HepG2 (cell line): ENCODE measurements at regions not wholly inside any gene's neighbourhood (a gene's known extent, or its start where the extent isn't known, plus 50 kb on each side); places are given as distances from the start of the nearest gene placed in this dataset.

ENCODE experiments used
- ATAC-seq: fragments of 200-7000 bp; cut with Tn5 transposase; 3 replicates; pipeline ENCODE4 v1.9.1; 2020; ENCODE audit warnings: mild to moderate bottlenecking, moderate library complexity
- BruUV-seq: library from RNA; stranded (reverse); fragments of 400-500 nt; replicated peaks from 2 replicates; lab custom pipeline; 2021; lab: Mats Ljungman, UMichigan
- CTCF ChIA-PET: fragments of 300-600 bp; formaldehyde crosslinking; extraction: SDS; loops from one replicate; lab custom pipeline; 2021; ENCODE audit warnings: low total read pairs, inconsistent platforms, low intra/inter-chr PET ratio; lab: Yijun Ruan, JAX
- POLR2A ChIA-PET: fragments of 350-600 bp; sonication (Branson Sonifier 250); formaldehyde crosslinking; loops from one replicate; lab custom pipeline; 2020; ENCODE audit warnings: antibody characterized with exemption, inconsistent platforms; lab: Yijun Ruan, JAX
- DNase-seq: peaks from one replicate; pipeline ENCODE4 v3.0.0-alpha.2; 2015; ENCODE audit warnings: low spot score
- FAIRE-seq: peaks from 3 replicates; lab custom pipeline; 2011; peaks lifted over from hg19 to GRCh38; lab: Jason Lieb, UNC
- H2AFZ ChIP-seq: one replicate; pipeline ENCODE4 v1.6.1; 2011; ENCODE audit warnings: low read length, inconsistent platforms
- H3K27ac ChIP-seq: fragments of 300-600 bp; 3 replicates; pipeline ENCODE4 v1.8.0; 2011; ENCODE audit warnings: mixed run types, mild to moderate bottlenecking, mixed read lengths, low read length, inconsistent platforms; ENCODE audit not compliant: insufficient read depth; ENCODE audit errors: extremely low read length
- H3K27me3 ChIP-seq, 2 experiments: fragments of 200-600 bp in 1 of 2; 2 replicates in 1 of 2; 3 replicates in 1 of 2; pipeline versions ENCODE4 v1.6.0 to v1.8.0; 2011; ENCODE audit warnings: low read length in 2 of 2, mild to moderate bottlenecking in 2 of 2, moderate library complexity in 2 of 2, inconsistent platforms in 1 of 2; ENCODE audit not compliant: insufficient read depth in 2 of 2, control insufficient read depth in 1 of 2
- H3K36me3 ChIP-seq, 2 experiments: fragments of 200-600 bp in 1 of 2; replicated peaks in 1 of 2; 2 replicates in 1 of 2; 3 replicates in 1 of 2; pipeline versions ENCODE4 v1.5.1 to v1.8.0; 2011; ENCODE audit warnings: low read length in 2 of 2, inconsistent platforms in 1 of 2; ENCODE audit not compliant: insufficient read depth in 2 of 2, control insufficient read depth in 1 of 2
- H3K4me1 ChIP-seq: 2 replicates; pipeline ENCODE4 v1.5.1; 2012; ENCODE audit warnings: low read length, inconsistent platforms; ENCODE audit not compliant: insufficient read depth
- H3K4me2 ChIP-seq: 2 replicates; pipeline ENCODE4 v1.6.0; 2011; ENCODE audit warnings: low read depth, low read length, inconsistent platforms
- H3K4me3 ChIP-seq, 3 experiments: fragments of 200-600 bp in 1 of 3; sonication (generic), shearing (Covaris generic) in 1 of 3; replicated peaks in 1 of 3; 2 replicates each; pipeline ENCODE4 v1.5.1; 2011 to 2016; ENCODE audit warnings: low read length in 3 of 3, inconsistent platforms in 2 of 3, low read depth in 2 of 3, mild to moderate bottlenecking in 2 of 3, control low read depth in 1 of 3, mixed read lengths in 1 of 3; ENCODE audit not compliant: insufficient read depth in 1 of 3
- H3K79me2 ChIP-seq: one replicate; pipeline ENCODE4 v1.6.1; 2011; ENCODE audit warnings: low read length, inconsistent platforms; ENCODE audit not compliant: insufficient read depth
- H3K9ac ChIP-seq: 2 replicates; pipeline ENCODE4 v1.6.0; 2011; ENCODE audit warnings: mild to moderate bottlenecking, low read depth, low read length, inconsistent platforms; ENCODE audit not compliant: insufficient read depth
- H3K9me3 ChIP-seq: 2 replicates; pipeline ENCODE4 v1.5.1; 2012; ENCODE audit warnings: mild to moderate bottlenecking, low read length
- H4K20me1 ChIP-seq: 2 replicates; pipeline ENCODE4 v1.6.0; 2011; ENCODE audit warnings: inconsistent platforms, mild to moderate bottlenecking, low read length, moderate library complexity; ENCODE audit not compliant: insufficient read depth
- KLF6 ChIP-seq: IDR thresholded peaks from 2 replicates; pipeline ENCODE4 v1.8.0; 2016; ENCODE audit warnings: missing biosample characterization, missing genetic modification reagents
- NRL ChIP-seq: sonication (generic); formaldehyde crosslinking; IDR thresholded peaks from 2 replicates; pipeline ENCODE4 v1.5.0; 2020; ENCODE audit warnings: missing genetic modification reagents, mild to moderate bottlenecking, moderate library complexity, borderline replicate concordance
- ONECUT2 ChIP-seq: sonication (generic); formaldehyde crosslinking; IDR thresholded peaks from 2 replicates; pipeline ENCODE4 v1.4.0; 2020; ENCODE audit warnings: missing genetic modification reagents
- ZBTB3 ChIP-seq: sonication (generic); formaldehyde crosslinking; IDR thresholded peaks from 2 replicates; pipeline ENCODE4 v1.4.0; 2020; ENCODE audit warnings: low read depth, mild to moderate bottlenecking, moderate library complexity, missing genetic modification reagents, borderline replicate concordance
- ZNF543 ChIP-seq: sonication (generic); formaldehyde crosslinking; IDR thresholded peaks from 2 replicates; pipeline ENCODE4 v1.4.0; 2020; ENCODE audit warnings: mild to moderate bottlenecking, missing genetic modification reagents
- ZNF652 ChIP-seq: IDR thresholded peaks from 2 replicates; pipeline ENCODE4 v1.6.1; 2016; ENCODE audit warnings: low read depth, borderline replicate concordance
- ZNF709 ChIP-seq: sonication (generic); formaldehyde crosslinking; IDR thresholded peaks from 2 replicates; pipeline ENCODE4 v1.5.0; 2020; ENCODE audit warnings: mild to moderate bottlenecking, missing genetic modification reagents
- WGBS: methylation state at CpG from one replicate; pipeline ENCODE4 v1.1.6; 2017; ENCODE audit warnings: low lambda C conversion rate; 5-methylcytosine and 5-hydroxymethylcytosine counted together
- in situ Hi-C: cut with HindIII; loops from 2 replicates; pipeline ENCODE4 v1.10.0; 2017; ENCODE audit warnings: low pct_unique_long_range_greater_than_20kb; ENCODE audit not compliant: extremely low pct_ligation_motif_present
- intact Hi-C: fragments of 100-400 bp; cut with micrococcal nuclease; formaldehyde crosslinking; loops from one replicate; pipeline ENCODE4 v1.10.0; 2022; ENCODE audit not compliant: unreplicated experiment
- TF ChIP-seq, protein P1 (sequence below): sonication (generic); formaldehyde crosslinking; IDR thresholded peaks from 2 replicates; pipeline ENCODE4 v1.5.1; 2020; ENCODE audit warnings: mild to moderate bottlenecking, missing genetic modification reagents, moderate library complexity
- TF ChIP-seq, protein P2 (sequence below): sonication (generic); formaldehyde crosslinking; IDR thresholded peaks from 2 replicates; pipeline ENCODE4 v1.4.0; 2020; ENCODE audit warnings: missing genetic modification reagents, borderline replicate concordance
- TF ChIP-seq, protein P3 (sequence below): IDR thresholded peaks from 2 replicates; pipeline ENCODE4 v1.6.1; 2018; ENCODE audit warnings: missing genetic modification reagents
- TF ChIP-seq, protein P4 (sequence below), 2 experiments: fragments of 450-650 bp in 1 of 2; sonication (generic) in 1 of 2; formaldehyde crosslinking; IDR thresholded peaks; 2 replicates each; pipeline versions ENCODE4 v1.5.0 to v1.8.0; 2020 to 2022; ENCODE audit warnings: mild to moderate bottlenecking in 1 of 2, missing genetic modification reagents in 1 of 2

DNA sequence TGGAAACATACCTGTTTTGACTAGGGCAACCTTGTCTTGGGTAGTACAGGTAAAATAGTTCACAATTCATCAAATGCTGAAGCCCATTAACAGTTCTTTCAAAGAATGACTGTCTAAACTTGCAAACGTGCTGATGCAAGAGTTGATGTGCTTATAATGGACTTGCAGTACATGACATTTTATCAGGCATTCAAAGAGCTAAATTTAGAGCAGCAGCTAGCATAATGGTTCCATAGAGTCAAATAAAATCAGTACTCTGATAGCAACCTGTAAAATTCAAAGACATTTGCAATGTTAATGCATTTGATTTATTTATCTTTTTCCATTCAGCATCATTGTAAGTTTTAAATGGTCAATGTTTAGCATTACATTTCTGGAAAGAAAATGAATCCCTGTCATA, 979.7 kb upstream of the SLC10A2 start (continued):
- TF ChIP-seq, protein P1, sequence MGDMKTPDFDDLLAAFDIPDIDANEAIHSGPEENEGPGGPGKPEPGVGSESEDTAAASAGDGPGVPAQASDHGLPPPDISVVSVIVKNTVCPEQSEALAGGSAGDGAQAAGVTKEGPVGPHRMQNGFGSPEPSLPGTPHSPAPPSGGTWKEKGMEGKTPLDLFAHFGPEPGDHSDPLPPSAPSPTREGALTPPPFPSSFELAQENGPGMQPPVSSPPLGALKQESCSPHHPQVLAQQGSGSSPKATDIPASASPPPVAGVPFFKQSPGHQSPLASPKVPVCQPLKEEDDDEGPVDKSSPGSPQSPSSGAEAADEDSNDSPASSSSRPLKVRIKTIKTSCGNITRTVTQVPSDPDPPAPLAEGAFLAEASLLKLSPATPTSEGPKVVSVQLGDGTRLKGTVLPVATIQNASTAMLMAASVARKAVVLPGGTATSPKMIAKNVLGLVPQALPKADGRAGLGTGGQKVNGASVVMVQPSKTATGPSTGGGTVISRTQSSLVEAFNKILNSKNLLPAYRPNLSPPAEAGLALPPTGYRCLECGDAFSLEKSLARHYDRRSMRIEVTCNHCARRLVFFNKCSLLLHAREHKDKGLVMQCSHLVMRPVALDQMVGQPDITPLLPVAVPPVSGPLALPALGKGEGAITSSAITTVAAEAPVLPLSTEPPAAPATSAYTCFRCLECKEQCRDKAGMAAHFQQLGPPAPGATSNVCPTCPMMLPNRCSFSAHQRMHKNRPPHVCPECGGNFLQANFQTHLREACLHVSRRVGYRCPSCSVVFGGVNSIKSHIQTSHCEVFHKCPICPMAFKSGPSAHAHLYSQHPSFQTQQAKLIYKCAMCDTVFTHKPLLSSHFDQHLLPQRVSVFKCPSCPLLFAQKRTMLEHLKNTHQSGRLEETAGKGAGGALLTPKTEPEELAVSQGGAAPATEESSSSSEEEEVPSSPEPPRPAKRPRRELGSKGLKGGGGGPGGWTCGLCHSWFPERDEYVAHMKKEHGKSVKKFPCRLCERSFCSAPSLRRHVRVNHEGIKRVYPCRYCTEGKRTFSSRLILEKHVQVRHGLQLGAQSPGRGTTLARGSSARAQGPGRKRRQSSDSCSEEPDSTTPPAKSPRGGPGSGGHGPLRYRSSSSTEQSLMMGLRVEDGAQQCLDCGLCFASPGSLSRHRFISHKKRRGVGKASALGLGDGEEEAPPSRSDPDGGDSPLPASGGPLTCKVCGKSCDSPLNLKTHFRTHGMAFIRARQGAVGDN (CRISPR knock-in tag), result no peak
- TF ChIP-seq, protein P2, sequence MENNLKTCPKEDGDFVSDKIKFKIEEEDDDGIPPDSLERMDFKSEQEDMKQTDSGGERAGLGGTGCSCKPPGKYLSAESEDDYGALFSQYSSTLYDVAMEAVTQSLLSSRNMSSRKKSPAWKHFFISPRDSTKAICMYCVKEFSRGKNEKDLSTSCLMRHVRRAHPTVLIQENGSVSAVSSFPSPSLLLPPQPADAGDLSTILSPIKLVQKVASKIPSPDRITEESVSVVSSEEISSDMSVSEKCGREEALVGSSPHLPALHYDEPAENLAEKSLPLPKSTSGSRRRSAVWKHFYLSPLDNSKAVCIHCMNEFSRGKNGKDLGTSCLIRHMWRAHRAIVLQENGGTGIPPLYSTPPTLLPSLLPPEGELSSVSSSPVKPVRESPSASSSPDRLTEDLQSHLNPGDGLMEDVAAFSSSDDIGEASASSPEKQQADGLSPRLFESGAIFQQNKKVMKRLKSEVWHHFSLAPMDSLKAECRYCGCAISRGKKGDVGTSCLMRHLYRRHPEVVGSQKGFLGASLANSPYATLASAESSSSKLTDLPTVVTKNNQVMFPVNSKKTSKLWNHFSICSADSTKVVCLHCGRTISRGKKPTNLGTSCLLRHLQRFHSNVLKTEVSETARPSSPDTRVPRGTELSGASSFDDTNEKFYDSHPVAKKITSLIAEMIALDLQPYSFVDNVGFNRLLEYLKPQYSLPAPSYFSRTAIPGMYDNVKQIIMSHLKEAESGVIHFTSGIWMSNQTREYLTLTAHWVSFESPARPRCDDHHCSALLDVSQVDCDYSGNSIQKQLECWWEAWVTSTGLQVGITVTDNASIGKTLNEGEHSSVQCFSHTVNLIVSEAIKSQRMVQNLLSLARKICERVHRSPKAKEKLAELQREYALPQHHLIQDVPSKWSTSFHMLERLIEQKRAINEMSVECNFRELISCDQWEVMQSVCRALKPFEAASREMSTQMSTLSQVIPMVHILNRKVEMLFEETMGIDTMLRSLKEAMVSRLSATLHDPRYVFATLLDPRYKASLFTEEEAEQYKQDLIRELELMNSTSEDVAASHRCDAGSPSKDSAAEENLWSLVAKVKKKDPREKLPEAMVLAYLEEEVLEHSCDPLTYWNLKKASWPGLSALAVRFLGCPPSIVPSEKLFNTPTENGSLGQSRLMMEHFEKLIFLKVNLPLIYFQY (CRISPR knock-in tag), result no peak
- TF ChIP-seq ZNF652 (CRISPR knock-in tag) (no peak), ONECUT2 (CRISPR knock-in tag) (no peak)

- Histone ChIP-seq H3K27me3 (no peaks in the 10 kb centered on the region), H4K20me1 (no peaks in the 10 kb centered on the region), H3K27ac (no peak overlapping the region), H3K9me3 (peaks cover 56% of the 10 kb centered on the region), H3K4me1 (no peaks in the 10 kb centered on the region), H3K9ac (no peak overlapping the region), H3K79me2 (no peaks in the 10 kb centered on the region), H3K4me3 (no peak overlapping the region), H3K36me3 (no peaks in the 10 kb centered on the region), H3K4me2 (no peak overlapping the region), H2AFZ (no peak overlapping the region)
- ATAC-seq (no peak), DNase-seq (no peak), FAIRE-seq (no peak)
- in situ Hi-C loops (no loop called here), intact Hi-C loops (no loop called here)
- no TSS peak for BruUV-seq
- CTCF ChIA-PET, result no interaction called here
- POLR2A ChIA-PET, result no interaction called here
- 12% methylated on average over 2 of the region's 2 CpGs for WGBS
- no peak for TF ChIP-seq ZNF543 (CRISPR knock-in tag)
- TF ChIP-seq NRL (CRISPR knock-in tag), result no peak
- TF ChIP-seq, protein P3, sequence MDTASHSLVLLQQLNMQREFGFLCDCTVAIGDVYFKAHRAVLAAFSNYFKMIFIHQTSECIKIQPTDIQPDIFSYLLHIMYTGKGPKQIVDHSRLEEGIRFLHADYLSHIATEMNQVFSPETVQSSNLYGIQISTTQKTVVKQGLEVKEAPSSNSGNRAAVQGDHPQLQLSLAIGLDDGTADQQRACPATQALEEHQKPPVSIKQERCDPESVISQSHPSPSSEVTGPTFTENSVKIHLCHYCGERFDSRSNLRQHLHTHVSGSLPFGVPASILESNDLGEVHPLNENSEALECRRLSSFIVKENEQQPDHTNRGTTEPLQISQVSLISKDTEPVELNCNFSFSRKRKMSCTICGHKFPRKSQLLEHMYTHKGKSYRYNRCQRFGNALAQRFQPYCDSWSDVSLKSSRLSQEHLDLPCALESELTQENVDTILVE (CRISPR knock-in tag), result no peak
- TF ChIP-seq ZNF709 (CRISPR knock-in tag), result no peak
- TF ChIP-seq, protein P4, sequence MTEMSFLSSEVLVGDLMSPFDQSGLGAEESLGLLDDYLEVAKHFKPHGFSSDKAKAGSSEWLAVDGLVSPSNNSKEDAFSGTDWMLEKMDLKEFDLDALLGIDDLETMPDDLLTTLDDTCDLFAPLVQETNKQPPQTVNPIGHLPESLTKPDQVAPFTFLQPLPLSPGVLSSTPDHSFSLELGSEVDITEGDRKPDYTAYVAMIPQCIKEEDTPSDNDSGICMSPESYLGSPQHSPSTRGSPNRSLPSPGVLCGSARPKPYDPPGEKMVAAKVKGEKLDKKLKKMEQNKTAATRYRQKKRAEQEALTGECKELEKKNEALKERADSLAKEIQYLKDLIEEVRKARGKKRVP (CRISPR knock-in tag; IDR thresholded peaks at IDR 0.05), result no peak
- no peak for TF ChIP-seq ZBTB3 (CRISPR knock-in tag)
- no peak for TF ChIP-seq KLF6
Measured at GRCh38 chr13:104043184-104043583, 977.0 kb upstream of the SLC10A2 start.
